SH-SY5Y (cell line): ENCODE measurements at regions not wholly inside any gene's neighbourhood (a gene's known extent, or its start where the extent isn't known, plus 50 kb on each side); places are given as distances from the start of the nearest gene placed in this dataset.

Experiments
- GATA2 ChIP-seq: IDR thresholded peaks from 2 replicates; pipeline ENCODE4 v1.6.1; 2011; ENCODE audit warnings: mild to moderate bottlenecking, low read depth, low read length
- GATA3 ChIP-seq: IDR thresholded peaks from 2 replicates; pipeline ENCODE4 v1.6.1; 2011; ENCODE audit warnings: low read depth, mild to moderate bottlenecking, low read length, moderate library complexity

GRCh38 chr1:189623336-189623735 is 854.3 kb downstream of the BRINP3 start:
- no peak for TF ChIP-seq GATA2
- TF ChIP-seq GATA3, result no peak
